Smooth muscle cell (in vitro differentiated cells): ENCODE measurements at regions not wholly inside any gene's neighbourhood (a gene's known extent, or its start where the extent isn't known, plus 50 kb on each side); places are given as distances from the start of the nearest gene placed in this dataset.

Experiments used
- DNase-seq: peaks from one replicate; lab custom pipeline; 2025; ENCODE audit not compliant: unreplicated experiment; lab: John Stamatoyannopoulos, UW
- H2AFZ ChIP-seq: fragments of 200-600 bp; sonication (generic); 2 replicates; pipeline ENCODE4 v1.6.0; 2016; ENCODE audit warnings: antibody characterized with exemption, low read depth, mild to moderate bottlenecking
- H3F3A ChIP-seq: fragments of 200-600 bp; sonication (generic); 2 replicates; pipeline ENCODE4 v1.6.0; 2017; ENCODE audit warnings: antibody characterized with exemption, low read depth
- H3K27ac ChIP-seq: fragments of 200-600 bp; sonication (generic); 2 replicates; pipeline ENCODE4 v1.5.1; 2016; ENCODE audit warnings: low read depth, mild to moderate bottlenecking
- H3K27me3 ChIP-seq: fragments of 200-600 bp; sonication (generic); 2 replicates; pipeline ENCODE4 v1.6.1; 2016; ENCODE audit warnings: low read depth, mild to moderate bottlenecking
- H3K36me3 ChIP-seq: fragments of 200-600 bp; sonication (generic); 2 replicates; pipeline ENCODE4 v1.5.1; 2016; ENCODE audit warnings: low read depth
- H3K4me1 ChIP-seq: fragments of 200-600 bp; sonication (generic); 2 replicates; pipeline ENCODE4 v1.5.1; 2016; ENCODE audit warnings: low read depth
- H3K4me2 ChIP-seq: fragments of 200-600 bp; sonication (generic); 2 replicates; pipeline ENCODE4 v1.6.0; 2016; ENCODE audit warnings: mild to moderate bottlenecking
- H3K4me3 ChIP-seq: fragments of 200-600 bp; sonication (generic); 2 replicates; pipeline ENCODE4 v1.5.1; 2016; ENCODE audit warnings: mild to moderate bottlenecking
- H3K79me2 ChIP-seq: fragments of 200-600 bp; sonication (generic); 2 replicates; pipeline ENCODE4 v1.6.0; 2016; ENCODE audit warnings: low read depth, mild to moderate bottlenecking
- H3K9ac ChIP-seq: fragments of 200-600 bp; sonication (generic); 2 replicates; pipeline ENCODE4 v1.6.0; 2016; ENCODE audit warnings: low read depth
- H3K9me3 ChIP-seq: fragments of 200-600 bp; sonication (generic); replicated peaks from 2 replicates; pipeline ENCODE4 v1.5.1; 2016; ENCODE audit warnings: low read depth
- H4K20me1 ChIP-seq: fragments of 200-600 bp; sonication (generic); 2 replicates; pipeline ENCODE4 v1.6.0; 2016; ENCODE audit warnings: low read depth
- CTCF ChIP-seq: fragments of 200-600 bp; sonication (generic); IDR thresholded peaks from 2 replicates; pipeline ENCODE4 v1.5.1; 2017; ENCODE audit warnings: borderline replicate concordance, mild to moderate bottlenecking, antibody characterized with exemption; ENCODE audit not compliant: insufficient read depth, poor library complexity, severe bottlenecking
- WGBS: methylation state at CpG from one replicate; pipeline ENCODE4 v1.1.7; 2016; ENCODE audit warnings: low lambda C conversion rate; 5-methylcytosine and 5-hydroxymethylcytosine counted together

- H3K27ac ChIP-seq = peak overlapping the region; percentile 69
- no peaks in the 10 kb centered on the region for H3F3A ChIP-seq
- no peaks in the 10 kb centered on the region for H3K9me3 ChIP-seq
- H3K79me2 ChIP-seq = no peaks in the 10 kb centered on the region
- H3K27me3 ChIP-seq = no peaks in the 10 kb centered on the region
- DNase-seq = no peak
- no peaks in the 10 kb centered on the region for H3K36me3 ChIP-seq
- H3K4me1 ChIP-seq = no peaks in the 10 kb centered on the region
- no peaks in the 10 kb centered on the region for H4K20me1 ChIP-seq
- no peak overlapping the region for H3K4me2 ChIP-seq
- H3K9ac ChIP-seq = no peak overlapping the region
- no peak for TF ChIP-seq CTCF
- H2AFZ ChIP-seq = no peak overlapping the region
- WGBS = 90% methylated on average over 3 of the region's 3 CpGs
- H3K4me3 ChIP-seq = no peak overlapping the region
Observed at GRCh38 chr20:52760791-52761190, 211.4 kb upstream of the TSHZ2 start.

DNA sequence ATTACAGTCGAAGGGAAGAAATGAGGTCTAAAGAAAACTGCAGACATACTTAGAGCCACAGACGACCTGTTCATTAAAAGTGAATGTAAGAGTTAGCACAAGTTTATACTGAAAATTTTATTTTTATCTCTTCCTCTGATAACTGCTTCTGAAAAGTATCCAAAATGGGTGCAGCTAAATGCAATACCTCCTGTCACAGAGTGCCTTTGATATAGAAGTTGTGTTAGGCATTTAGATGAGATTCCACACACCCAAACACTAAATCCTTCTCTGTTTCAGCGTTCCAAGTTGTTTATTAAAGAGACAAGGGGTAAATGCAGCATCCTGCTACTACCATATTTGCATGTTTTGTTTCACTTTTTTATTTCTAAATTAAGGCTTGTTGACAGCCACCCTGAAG is 214.7 kb upstream of the TSHZ2 start:
- no peak overlapping the region for H3K9ac ChIP-seq
- no peak overlapping the region for H3K27ac ChIP-seq
- no peak for DNase-seq
- H3K4me3 ChIP-seq = no peak overlapping the region
- H3F3A ChIP-seq = no peaks in the 10 kb centered on the region
- H3K4me1 ChIP-seq = no peaks in the 10 kb centered on the region
- no peaks in the 10 kb centered on the region for H3K79me2 ChIP-seq
- WGBS = 63% methylated on average over 3 of the region's 3 CpGs
- H2AFZ ChIP-seq = no peak overlapping the region
- H4K20me1 ChIP-seq = no peaks in the 10 kb centered on the region
- no peaks in the 10 kb centered on the region for H3K27me3 ChIP-seq
- no peak overlapping the region for H3K4me2 ChIP-seq
- H3K36me3 ChIP-seq = no peaks in the 10 kb centered on the region
- no peaks in the 10 kb centered on the region for H3K9me3 ChIP-seq
- no peak for TF ChIP-seq CTCF

DNA sequence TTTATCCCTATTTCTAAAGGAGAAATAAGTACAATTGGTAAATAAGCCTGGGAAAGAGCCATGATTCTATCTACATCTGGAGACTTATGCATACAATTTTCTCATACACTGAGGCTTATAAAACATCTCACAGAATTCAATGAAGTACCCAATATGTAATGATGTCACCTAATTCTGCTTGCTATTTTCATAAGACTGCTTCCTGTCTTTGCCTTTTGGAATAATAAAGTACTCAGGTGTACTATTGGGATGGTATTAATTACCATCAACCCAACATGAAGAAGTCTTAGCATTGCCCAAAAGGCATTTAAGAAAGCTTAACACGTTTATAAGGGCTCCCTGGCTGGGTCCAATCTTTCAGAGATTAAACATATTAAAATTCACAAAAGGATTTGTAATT is 216.4 kb upstream of the TSHZ2 start:
- 41% methylated on average over 1 of the region's 1 CpG for WGBS
- Histone ChIP-seq H4K20me1 (no peaks in the 10 kb centered on the region), H3F3A (no peaks in the 10 kb centered on the region), H3K4me1 (no peaks in the 10 kb centered on the region), H3K4me2 (no peak overlapping the region), H3K4me3 (no peak overlapping the region), H3K27ac (no peak overlapping the region), H3K9me3 (no peaks in the 10 kb centered on the region), H2AFZ (no peak overlapping the region), H3K36me3 (no peaks in the 10 kb centered on the region), H3K27me3 (no peaks in the 10 kb centered on the region), H3K9ac (no peak overlapping the region), H3K79me2 (no peaks in the 10 kb centered on the region)
- no peak for DNase-seq
- no peak for TF ChIP-seq CTCF

DNA sequence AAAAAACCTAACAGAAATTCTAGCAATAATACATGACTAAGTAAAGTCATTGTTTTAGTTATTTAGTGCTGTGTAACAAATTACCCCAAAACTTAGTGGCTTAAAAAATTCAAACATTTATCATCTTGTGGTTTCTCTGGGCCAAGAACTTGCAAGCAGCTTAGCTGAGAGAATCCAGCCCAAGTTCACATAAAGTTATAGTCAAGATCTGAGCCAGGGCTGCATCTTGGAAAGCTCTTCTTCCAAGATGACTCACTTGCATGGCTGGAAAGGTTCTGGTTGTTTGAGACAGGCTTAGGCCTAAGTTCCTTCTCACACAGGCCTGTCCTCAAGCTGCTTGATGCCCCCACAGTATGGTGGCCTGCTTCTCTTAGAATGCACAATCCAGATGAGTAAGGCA is 217.8 kb upstream of the TSHZ2 start:
- H3K4me2 ChIP-seq = no peak overlapping the region
- DNase-seq = no peak

More for the DNA sequence above, 217.8 kb upstream of the TSHZ2 start:
- no peaks in the 10 kb centered on the region for H3K4me1 ChIP-seq
- no peak overlapping the region for H3K9ac ChIP-seq
- H3F3A ChIP-seq = no peaks in the 10 kb centered on the region
- no peak for TF ChIP-seq CTCF
- no peaks in the 10 kb centered on the region for H4K20me1 ChIP-seq
- no peaks in the 10 kb centered on the region for H3K27me3 ChIP-seq
- H3K36me3 ChIP-seq = no peaks in the 10 kb centered on the region
- H2AFZ ChIP-seq = no peak overlapping the region
- no peaks in the 10 kb centered on the region for H3K79me2 ChIP-seq
- H3K27ac ChIP-seq = no peak overlapping the region
- H3K9me3 ChIP-seq = no peaks in the 10 kb centered on the region
- no peak overlapping the region for H3K4me3 ChIP-seq
